MM.1S (cell line): ENCODE measurements at regions not wholly inside any gene's neighbourhood (a gene's known extent, or its start where the extent isn't known, plus 50 kb on each side); places are given as distances from the start of the nearest gene placed in this dataset.

ENCODE experiments used
- DNase-seq: peaks from one replicate; pipeline ENCODE4 v3.0.0-alpha.2; 2015
- H2AFZ ChIP-seq: fragments of 300-600 bp; sonication (generic); 2 replicates; pipeline ENCODE4 v1.6.0; 2016; ENCODE audit warnings: antibody characterized with exemption, low read length
- H3F3A ChIP-seq: fragments of 300-600 bp; sonication (generic); 2 replicates; pipeline ENCODE4 v1.6.1; 2016; ENCODE audit warnings: mild to moderate bottlenecking, antibody characterized with exemption, low read length, moderate library complexity, mixed read lengths; ENCODE audit not compliant: insufficient read depth
- H3K27ac ChIP-seq: fragments of 300-600 bp; sonication (generic); 2 replicates; pipeline ENCODE4 v1.5.1; 2016; ENCODE audit warnings: mild to moderate bottlenecking, low read length
- H3K27me3 ChIP-seq: fragments of 300-600 bp; sonication (generic); replicated peaks from 2 replicates; pipeline ENCODE4 v1.6.0; 2016; ENCODE audit warnings: low read length; ENCODE audit not compliant: insufficient read depth
- H3K36me3 ChIP-seq: fragments of 300-600 bp; sonication (generic); replicated peaks from 2 replicates; pipeline ENCODE4 v1.6.1; 2016; ENCODE audit warnings: mild to moderate bottlenecking, low read length, mixed read lengths; ENCODE audit not compliant: insufficient read depth
- H3K4me1 ChIP-seq: fragments of 300-600 bp; sonication (generic); 2 replicates; pipeline ENCODE4 v1.6.1; 2016; ENCODE audit warnings: low read length, mixed read lengths
- H3K4me2 ChIP-seq: fragments of 300-600 bp; sonication (generic); 2 replicates; pipeline ENCODE4 v1.6.0; 2016; ENCODE audit warnings: low read depth, low read length
- H3K4me3 ChIP-seq: fragments of 300-600 bp; sonication (generic); 2 replicates; pipeline ENCODE4 v1.5.1; 2016; ENCODE audit warnings: low read length, mixed read lengths
- H3K79me2 ChIP-seq: fragments of 300-600 bp; sonication (generic); 2 replicates; pipeline ENCODE4 v1.6.1; 2016; ENCODE audit warnings: mixed run types, low read length, mixed read lengths
- H3K9ac ChIP-seq: fragments of 300-600 bp; sonication (generic); 2 replicates; pipeline ENCODE4 v1.6.1; 2016; ENCODE audit warnings: low read length, mixed read lengths
- H3K9me2 ChIP-seq: fragments of 300-600 bp; sonication (generic); replicated peaks from 2 replicates; pipeline ENCODE4 v1.6.1; 2016; ENCODE audit warnings: mild to moderate bottlenecking, low read length, mixed read lengths; ENCODE audit not compliant: insufficient read depth
- H3K9me3 ChIP-seq: fragments of 300-600 bp; sonication (generic); replicated peaks from 2 replicates; pipeline ENCODE4 v1.6.1; 2016; ENCODE audit warnings: mild to moderate bottlenecking, low read length, mixed read lengths; ENCODE audit not compliant: insufficient read depth
- H4K20me1 ChIP-seq: fragments of 300-600 bp; sonication (generic); 2 replicates; pipeline ENCODE4 v1.6.1; 2016; ENCODE audit warnings: mild to moderate bottlenecking, low read length, moderate library complexity, mixed read lengths; ENCODE audit not compliant: insufficient read depth
- EZH2 ChIP-seq: fragments of 300-600 bp; sonication (generic); optimal IDR thresholded peaks from 2 replicates; pipeline ENCODE3; 2017; ENCODE audit warnings: low read depth, mild to moderate bottlenecking, antibody characterized with exemption, low read length, mixed read lengths
- EZH2phosphoT487 ChIP-seq: fragments of 300-600 bp; sonication (generic); IDR thresholded peaks from 2 replicates; pipeline ENCODE4 v1.6.1; 2018; ENCODE audit warnings: antibody characterized with exemption, low read length
- TF ChIP-seq, protein P1 (sequence below): fragments of 300-600 bp; sonication (generic); IDR thresholded peaks from 2 replicates; pipeline ENCODE4 v1.5.1; 2016; ENCODE audit warnings: antibody characterized with exemption, low read length, mixed read lengths

DNA sequence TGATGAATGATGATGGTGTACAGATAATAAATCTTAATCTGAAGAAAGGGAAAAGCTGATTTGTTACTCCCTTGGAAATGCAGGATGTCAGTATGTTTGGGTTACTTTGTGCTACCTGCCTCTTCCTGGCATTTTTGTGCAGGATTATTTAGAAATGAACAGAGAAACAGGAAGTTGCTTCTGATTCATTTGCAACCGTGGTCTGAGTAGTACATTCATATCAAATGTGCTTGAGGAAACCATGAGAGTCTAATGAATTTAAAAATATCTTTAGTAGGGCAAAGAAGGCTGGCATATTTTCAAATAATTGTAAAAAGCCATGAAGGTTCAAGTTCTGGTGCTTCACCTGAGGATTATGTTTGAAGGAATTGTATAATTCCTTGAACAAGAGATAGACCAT lies 391.6 kb downstream of the TMEM161B start:
- Histone ChIP-seq H3K9ac (no peak overlapping the region), H3K9me3 (no peaks in the 10 kb centered on the region), H3K27me3 (no peaks in the 10 kb centered on the region), H2AFZ (peak overlapping the region; percentile 36), H3K27ac (no peak overlapping the region), H3K4me3 (peak overlapping the region; percentile 32; the same call in 1 of the 2 replicates), H3K4me2 (peak overlapping the region; percentile 70), H3K4me1 (0 out of 2 replicates have a peak, but pooled peaks cover 2% of the 10 kb centered on the region), H4K20me1 (no peaks in the 10 kb centered on the region), H3K36me3 (no peaks in the 10 kb centered on the region), H3F3A (no peaks in the 10 kb centered on the region), H3K9me2 (no peaks in the 10 kb centered on the region), H3K79me2 (no peaks in the 10 kb centered on the region)
- no peak for DNase-seq
- TF ChIP-seq EZH2: no peak

DNA sequence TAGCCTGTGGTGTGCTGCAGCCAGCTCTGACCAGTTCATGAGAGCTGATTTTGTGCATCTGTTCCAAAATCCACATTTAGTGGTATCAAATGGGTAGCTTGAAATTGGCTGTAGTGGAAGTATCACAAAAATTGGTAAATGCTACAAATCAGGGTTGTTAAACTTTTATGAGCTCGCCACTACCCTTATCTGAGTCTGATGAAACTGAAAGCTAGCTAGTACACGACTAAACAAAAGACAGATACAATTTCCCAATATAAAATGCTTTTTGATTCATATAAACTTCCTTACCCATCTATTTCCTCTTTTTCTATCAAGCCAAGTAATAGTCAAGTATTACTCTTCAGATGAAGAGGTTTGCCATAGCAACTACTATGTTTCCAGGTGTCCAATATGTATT lies 392.0 kb downstream of the TMEM161B start:
- Histone ChIP-seq H3K9me2 (no peaks in the 10 kb centered on the region), H3F3A (no peaks in the 10 kb centered on the region), H3K27me3 (no peaks in the 10 kb centered on the region), H3K79me2 (no peaks in the 10 kb centered on the region), H3K9ac (no peak overlapping the region), H4K20me1 (no peaks in the 10 kb centered on the region), H3K4me2 (peak overlapping the region; percentile 70), H3K4me1 (0 out of 2 replicates have a peak, but pooled peaks cover 2% of the 10 kb centered on the region), H2AFZ (peak overlapping the region; percentile 36), H3K4me3 (peak overlapping the region; percentile 32; the same call in 1 of the 2 replicates), H3K36me3 (no peaks in the 10 kb centered on the region), H3K27ac (no peak overlapping the region), H3K9me3 (no peaks in the 10 kb centered on the region)
- TF ChIP-seq, protein P1, sequence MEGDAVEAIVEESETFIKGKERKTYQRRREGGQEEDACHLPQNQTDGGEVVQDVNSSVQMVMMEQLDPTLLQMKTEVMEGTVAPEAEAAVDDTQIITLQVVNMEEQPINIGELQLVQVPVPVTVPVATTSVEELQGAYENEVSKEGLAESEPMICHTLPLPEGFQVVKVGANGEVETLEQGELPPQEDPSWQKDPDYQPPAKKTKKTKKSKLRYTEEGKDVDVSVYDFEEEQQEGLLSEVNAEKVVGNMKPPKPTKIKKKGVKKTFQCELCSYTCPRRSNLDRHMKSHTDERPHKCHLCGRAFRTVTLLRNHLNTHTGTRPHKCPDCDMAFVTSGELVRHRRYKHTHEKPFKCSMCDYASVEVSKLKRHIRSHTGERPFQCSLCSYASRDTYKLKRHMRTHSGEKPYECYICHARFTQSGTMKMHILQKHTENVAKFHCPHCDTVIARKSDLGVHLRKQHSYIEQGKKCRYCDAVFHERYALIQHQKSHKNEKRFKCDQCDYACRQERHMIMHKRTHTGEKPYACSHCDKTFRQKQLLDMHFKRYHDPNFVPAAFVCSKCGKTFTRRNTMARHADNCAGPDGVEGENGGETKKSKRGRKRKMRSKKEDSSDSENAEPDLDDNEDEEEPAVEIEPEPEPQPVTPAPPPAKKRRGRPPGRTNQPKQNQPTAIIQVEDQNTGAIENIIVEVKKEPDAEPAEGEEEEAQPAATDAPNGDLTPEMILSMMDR: no peak
- TF ChIP-seq EZH2phosphoT487 (no peak), EZH2 (no peak)
- DNase-seq: no peak

DNA sequence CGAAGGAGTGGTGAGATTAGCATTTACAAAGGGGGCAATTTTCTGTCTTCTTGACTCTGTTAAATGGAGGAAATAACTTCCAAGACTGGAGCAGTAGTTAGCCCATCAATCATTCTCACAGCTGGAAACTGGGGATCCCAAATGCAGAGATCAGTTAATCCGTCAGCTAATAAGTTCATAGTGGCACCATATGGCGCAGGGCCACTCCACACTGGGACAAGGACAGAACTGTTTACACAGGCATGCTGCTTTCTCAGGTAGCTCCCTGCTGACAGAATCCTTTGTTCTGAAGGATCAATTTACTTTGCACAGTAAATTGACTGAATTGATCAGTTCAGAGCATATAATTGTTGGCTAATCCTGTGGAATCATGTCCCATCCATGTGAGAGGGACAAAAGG lies 395.7 kb downstream of the TMEM161B start:
- H3K9ac ChIP-seq: no peak overlapping the region
- H3F3A ChIP-seq: no peaks in the 10 kb centered on the region
- TF ChIP-seq, protein P1: no peak
- no peak for TF ChIP-seq EZH2phosphoT487
- TF ChIP-seq EZH2: no peak
- 0 out of 2 replicates have a peak, but pooled peaks cover 2% of the 10 kb centered on the region for H3K4me1 ChIP-seq
- no peak overlapping the region for H3K4me2 ChIP-seq
- H2AFZ ChIP-seq: no peak overlapping the region
- no peaks in the 10 kb centered on the region for H3K27me3 ChIP-seq
- H3K27ac ChIP-seq: no peak overlapping the region
- no peaks in the 10 kb centered on the region for H3K9me3 ChIP-seq
- H3K4me3 ChIP-seq: no peak overlapping the region
- H3K36me3 ChIP-seq: no peaks in the 10 kb centered on the region
- no peaks in the 10 kb centered on the region for H4K20me1 ChIP-seq
- H3K79me2 ChIP-seq: no peaks in the 10 kb centered on the region
- H3K9me2 ChIP-seq: no peaks in the 10 kb centered on the region
- DNase-seq: no peak

DNA sequence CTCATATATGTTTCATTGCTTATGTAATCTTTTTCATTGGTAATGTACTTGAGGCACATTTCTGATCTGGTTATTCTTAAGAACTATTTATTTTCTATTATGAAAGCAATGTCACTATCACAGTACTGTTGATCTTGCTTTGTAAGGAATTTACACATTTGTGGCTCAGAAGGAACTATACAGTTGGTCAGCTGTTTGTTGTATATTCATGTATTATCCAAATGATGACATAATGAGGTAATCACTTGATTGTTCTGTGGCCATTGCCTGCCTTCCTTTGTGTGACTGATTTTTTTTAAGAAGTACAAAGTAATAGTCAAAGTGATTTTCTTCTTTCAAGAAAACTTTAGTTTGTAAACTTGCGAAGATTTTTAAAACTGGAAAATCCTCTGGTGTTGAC lies 399.9 kb downstream of the TMEM161B start:
- TF ChIP-seq, protein P1: no peak
- TF ChIP-seq EZH2phosphoT487 (no peak), EZH2 (no peak)
- Histone ChIP-seq H3K9me2 (no peaks in the 10 kb centered on the region), H3K4me1 (no peaks in the 10 kb centered on the region), H3K79me2 (no peaks in the 10 kb centered on the region), H3K36me3 (no peaks in the 10 kb centered on the region), H3K4me3 (no peak overlapping the region), H2AFZ (no peak overlapping the region), H3K9ac (no peak overlapping the region), H3F3A (no peaks in the 10 kb centered on the region), H3K4me2 (no peak overlapping the region), H4K20me1 (no peaks in the 10 kb centered on the region), H3K27me3 (no peaks in the 10 kb centered on the region), H3K9me3 (no peaks in the 10 kb centered on the region), H3K27ac (no peak overlapping the region)
- DNase-seq: no peak
